ENCODE measurements at regions not wholly inside any gene's neighbourhood (a gene's known extent, or its start where the extent isn't known, plus 50 kb on each side); places are given as distances from the start of the nearest gene placed in this dataset.

DNA sequence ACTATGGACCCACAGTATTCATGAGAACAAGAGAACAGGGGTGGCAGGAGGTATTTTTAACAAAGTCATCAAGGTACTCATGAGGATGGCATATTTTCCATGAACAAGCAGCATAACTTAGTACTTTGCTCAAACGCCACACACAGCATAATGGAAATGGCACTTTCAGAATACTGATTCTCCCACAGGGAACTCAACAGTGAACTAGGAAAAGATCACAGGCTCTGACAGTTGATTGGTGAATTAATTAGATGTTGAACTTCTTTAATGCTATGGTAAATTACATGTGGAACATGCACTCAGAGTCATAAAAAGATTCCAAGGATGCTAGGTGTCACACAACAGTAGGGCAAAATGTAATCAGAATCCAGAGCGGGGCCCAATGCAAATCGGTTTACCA, 1088.6 kb upstream of the C9orf72 start:
- DNase-seq, result no peak

GRCh38 chr9:28662675-28663074, 1089.4 kb upstream of the C9orf72 start:
- DNase-seq, result no peak

GRCh38 chr9:28668158-28668557, 1094.9 kb upstream of the C9orf72 start:
- no peak for DNase-seq

- no peak for DNase-seq
Observed at GRCh38 chr9:28671000-28671399, 1097.7 kb upstream of the C9orf72 start.

DNA sequence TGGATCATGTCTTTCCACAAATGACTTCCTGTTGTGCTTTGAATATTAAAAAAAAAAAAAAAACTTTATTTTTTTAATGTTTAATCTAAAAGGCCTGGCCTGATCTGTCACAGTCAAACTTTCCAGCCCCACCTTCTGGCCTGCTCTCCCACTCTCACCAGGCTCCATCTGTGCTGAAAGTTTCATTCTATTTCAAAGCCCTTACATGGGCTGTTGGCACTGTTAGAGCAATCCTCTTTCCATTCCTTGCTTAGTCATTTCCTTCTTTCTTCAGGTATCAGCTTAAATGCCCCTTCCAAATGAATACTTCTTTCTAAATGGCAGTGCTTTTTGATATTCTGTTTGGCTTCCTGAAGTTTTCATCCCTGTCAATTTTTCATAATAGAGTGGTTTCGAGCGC, 1104.8 kb upstream of the C9orf72 start:
- DNase-seq, result no peak

- no peak for DNase-seq
Observed at GRCh38 chr9:28688172-28688571, 1114.9 kb upstream of the C9orf72 start.

DNA sequence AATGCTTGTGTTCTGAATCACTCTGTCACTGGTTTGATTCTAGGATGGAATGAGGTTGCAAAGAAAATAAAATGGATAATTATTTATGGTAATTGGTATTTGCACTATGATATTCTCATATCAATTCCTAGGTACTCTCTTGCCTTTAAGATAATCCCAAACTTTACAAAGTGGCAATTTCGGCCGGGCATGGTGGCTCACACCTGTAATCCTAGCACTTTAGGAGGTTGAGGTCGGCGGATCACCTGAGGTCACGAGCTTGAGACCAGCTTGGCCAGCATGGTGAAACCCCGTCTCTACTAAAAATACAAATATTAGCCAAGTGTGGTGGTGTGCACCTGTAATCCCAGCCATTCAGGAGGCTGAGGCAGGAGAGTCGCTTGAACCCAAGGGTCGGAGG, 1118.7 kb upstream of the C9orf72 start:
- no peak for DNase-seq

DNA sequence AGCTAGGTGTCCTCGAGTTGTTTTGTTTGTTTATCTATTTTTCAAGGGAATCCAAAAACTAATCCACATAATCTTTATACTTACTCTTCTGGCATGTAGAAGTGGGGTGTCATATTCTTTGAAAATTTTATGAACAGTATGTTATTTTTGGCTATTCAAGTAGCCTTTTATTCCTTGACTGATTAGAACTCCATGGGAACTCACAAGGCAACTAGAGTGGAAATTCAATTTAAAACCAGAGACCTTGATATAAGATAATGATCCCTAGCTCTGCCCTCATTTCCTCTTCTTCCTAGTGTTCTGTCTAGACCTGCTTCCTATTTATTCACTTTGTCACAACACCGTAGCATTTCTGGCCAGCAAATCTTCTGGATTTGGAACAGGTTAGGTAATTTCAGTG, 1123.7 kb upstream of the C9orf72 start:
- DNase-seq, result no peak

- DNase-seq, result no peak
Observed at GRCh38 chr9:28699632-28700031, 1126.4 kb upstream of the C9orf72 start.

GRCh38 chr9:28707616-28708015, 1134.3 kb upstream of the C9orf72 start:
- no peak for DNase-seq

GRCh38 chr9:28714188-28714587, 1140.9 kb upstream of the C9orf72 start:
- DNase-seq, result no peak

DNA sequence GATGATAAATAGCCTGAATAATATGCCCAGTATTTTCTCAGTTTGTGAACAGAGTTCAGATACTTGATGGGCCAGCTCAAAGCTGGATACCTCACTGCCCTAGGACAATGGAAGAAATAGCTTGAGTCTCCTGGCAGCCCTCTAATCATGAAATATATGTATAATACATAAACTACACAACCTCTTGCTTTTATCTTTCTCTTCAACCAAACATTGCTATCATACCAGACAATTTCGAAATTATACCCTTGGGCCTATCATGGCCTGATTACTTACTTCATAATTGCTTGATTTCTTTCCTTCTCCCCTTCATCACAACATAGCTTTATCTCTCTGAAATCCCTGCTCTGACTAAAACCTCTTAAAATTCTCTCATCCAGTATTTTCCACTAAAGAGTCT, 1144.9 kb upstream of the C9orf72 start:
- no peak for DNase-seq

DNA sequence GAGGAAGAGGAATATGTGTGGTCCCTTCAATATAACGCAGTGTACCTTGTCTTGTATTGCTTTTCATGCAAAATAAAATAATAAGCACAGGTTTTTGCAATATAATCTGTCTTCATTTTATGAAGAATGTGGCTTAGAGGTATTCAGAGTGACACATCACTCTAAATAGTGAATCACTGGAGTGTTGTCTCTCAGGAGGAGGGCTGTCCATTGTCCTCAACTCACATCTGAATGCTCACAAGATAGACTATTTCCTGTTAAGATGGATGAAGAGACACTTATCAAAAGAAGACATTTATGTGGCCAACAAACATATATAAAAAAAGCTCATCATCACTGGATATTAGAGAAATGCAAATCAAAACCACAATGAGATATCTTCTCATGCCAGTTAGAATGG, 1147.5 kb upstream of the C9orf72 start:
- no peak for DNase-seq

DNA sequence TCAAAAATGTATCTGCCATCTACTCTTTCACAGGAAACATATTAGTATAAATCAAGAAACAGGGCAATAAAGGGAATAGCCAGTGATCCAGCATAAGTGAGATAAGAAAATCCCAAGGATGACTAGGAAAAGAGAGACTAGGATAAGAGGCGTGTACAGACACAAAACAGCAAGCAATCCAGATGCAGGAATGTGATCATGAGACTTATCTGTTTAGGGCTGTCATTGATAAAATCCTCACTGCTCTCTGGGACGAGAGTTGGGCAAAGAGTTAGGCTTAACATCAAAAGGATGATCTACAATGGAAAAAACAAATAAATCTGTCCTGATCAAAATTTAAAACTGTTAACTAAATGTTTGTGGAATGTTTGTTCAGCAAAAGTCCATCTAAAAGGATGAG, 1156.8 kb upstream of the C9orf72 start:
- no peak for DNase-seq

GRCh38 chr9:28735738-28736342, 1162.6 kb upstream of the C9orf72 start:
- no peak for DNase-seq

GRCh38 chr9:28741459-28741858, 1168.2 kb upstream of the C9orf72 start:
- DNase-seq, result no peak

- DNase-seq, result no peak
Observed at GRCh38 chr9:28747351-28747985, 1174.2 kb upstream of the C9orf72 start.

DNA sequence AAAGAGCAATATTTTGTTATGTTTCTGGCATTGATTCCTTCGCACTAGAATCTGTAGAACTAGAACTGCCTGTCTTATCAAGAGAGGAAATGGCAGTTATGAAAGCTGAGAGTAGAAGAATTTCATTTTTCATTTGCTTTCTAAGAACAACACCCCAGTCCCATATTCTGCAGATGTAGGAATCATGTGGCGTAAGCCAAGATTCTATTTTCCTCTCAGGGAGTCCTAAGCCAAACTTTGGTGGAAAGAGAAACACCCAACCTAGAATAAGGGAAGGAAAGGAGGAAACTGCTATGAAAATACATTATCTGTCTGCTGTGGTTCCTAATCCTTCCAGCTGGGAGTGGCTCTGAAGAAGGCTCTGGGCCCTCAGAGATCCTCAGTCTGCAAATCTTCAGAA, 1176.9 kb upstream of the C9orf72 start:
- DNase-seq, result no peak

DNA sequence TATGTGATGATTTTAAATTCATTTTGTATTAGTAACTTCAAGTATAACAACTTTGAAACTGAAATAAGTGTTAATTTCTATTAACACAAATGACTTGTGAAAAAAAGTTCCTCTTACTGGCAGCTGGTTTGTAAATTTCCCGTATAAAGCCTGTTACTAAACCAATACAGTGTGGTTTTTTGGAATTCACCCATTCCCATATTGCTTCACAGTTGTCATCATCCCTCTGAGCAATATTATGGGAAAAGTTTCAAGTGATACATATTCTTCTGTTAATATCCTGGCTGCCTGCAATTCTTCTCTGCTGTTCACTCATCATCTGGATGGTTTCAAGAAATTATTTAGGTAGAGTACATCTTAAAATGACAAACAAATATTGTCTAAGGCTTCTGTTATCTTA, 1185.1 kb upstream of the C9orf72 start:
- DNase-seq, result no peak

DNA sequence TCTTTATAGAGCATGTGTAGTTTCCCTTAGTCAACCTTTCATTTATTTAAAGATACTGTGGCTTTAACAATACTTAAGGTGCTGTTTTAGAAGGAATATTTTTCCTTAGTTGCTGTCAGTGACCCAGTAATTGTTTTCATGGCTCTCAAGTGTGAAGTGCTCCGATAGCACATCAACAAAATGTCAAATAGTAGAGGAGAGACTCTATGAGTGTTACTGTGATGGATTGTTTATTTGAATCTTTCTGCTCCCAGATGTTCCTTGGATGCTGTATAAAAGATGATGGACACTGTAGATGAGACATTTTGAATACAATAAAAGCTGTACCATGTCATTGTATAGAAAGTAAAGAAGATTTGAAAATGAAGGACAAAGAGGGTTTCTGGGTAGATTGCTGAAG, 1185.7 kb upstream of the C9orf72 start:
- DNase-seq, result no peak

DNA sequence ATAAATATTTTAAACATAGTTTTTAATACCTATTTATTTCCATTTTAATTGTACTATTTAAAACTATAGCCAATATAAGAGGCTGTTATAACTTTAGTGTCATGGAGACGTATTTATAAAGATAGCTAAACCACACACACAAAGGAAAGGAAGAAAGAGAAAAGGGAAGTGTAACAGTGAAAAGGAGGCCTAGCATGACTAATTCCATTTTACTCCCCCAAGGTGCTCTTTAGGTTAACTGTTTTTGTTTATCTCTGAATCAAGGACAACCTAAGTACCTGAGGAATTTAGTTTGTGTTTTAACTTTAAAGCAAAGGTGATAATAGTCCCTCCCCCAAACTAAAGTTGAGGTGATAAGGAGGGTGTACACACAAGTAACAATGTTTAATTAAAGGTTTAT, 1188.9 kb upstream of the C9orf72 start:
- no peak for DNase-seq

GRCh38 chr9:28764532-28764931, 1191.3 kb upstream of the C9orf72 start:
- DNase-seq, result no peak

DNA sequence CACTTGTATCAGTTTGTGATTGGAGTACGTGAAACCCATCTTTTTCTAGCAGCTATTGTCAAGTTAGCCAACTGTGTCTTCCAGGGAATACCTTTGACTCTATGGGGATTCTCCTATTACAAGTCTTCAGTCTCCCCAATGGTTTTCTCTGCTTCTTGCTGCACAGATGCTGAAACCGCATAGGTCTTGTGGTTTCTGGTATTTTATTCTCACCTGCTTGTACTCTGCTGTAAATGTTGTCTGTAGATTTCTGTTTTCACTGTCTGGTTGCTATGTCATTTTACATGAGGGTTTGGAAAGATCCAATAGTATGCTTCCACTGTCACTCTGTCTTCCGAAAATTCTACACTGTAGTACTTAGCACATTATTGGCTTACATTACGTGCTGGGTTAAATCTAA, 1196.9 kb upstream of the C9orf72 start:
- no peak for DNase-seq

DNA sequence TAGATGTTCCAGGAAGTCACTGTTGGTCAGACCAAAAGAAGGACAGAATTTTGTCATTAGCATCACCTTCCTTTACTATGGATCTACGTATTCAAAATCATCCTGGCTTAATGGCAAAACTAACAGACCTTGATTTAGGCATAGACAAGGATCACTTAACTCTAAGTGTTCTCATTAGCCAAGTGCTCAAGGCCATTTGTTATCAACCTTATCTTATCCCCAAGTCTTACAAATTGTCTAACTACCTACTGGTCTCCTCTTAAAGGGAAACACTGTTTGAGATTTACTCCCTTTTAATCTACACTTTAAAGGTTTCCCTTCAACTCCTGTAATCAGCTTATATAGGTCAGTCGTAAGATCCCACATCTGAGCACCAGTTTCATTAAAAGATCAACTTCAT, 1197.5 kb upstream of the C9orf72 start:
- no peak for DNase-seq
